CD1c-positive myeloid dendritic cell (primary cell): ENCODE measurements at regions not wholly inside any gene's neighbourhood (a gene's known extent, or its start where the extent isn't known, plus 50 kb on each side); places are given as distances from the start of the nearest gene placed in this dataset.

Experiments used
- DNase-seq: peaks from one replicate; pipeline ENCODE4 v3.0.0-alpha.2; 2016; ENCODE audit errors: extremely low spot score

GRCh38 chr10:128709686-128710085 lies 583.5 kb upstream of the MKI67 start:
- no peak for DNase-seq

GRCh38 chr10:128710098-128710797 lies 584.0 kb upstream of the MKI67 start:
- DNase-seq = no peak

DNA sequence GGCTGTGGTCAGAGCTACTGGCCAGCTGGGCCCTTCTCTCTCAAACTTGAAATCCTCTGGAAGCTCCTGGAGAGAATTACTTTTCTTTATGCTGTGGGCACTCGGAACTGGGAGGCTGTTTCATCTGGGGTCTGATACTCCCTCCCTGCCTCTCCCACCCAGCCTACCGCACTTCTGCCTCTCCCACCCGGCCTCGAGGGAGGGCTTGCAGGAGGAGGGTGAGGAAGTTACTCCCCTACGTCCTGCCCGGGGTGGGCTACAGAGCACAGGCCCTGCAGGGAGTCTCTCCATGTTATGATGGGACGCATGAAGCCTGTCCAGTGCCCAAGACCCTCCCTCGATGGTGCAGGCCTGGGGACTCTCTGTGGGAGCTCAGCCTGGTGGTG lies 584.6 kb upstream of the MKI67 start:
- DNase-seq = no peak

- no peak for DNase-seq
Measured at GRCh38 chr10:128711806-128712205, 585.6 kb upstream of the MKI67 start.

GRCh38 chr10:128712661-128713400 lies 586.6 kb upstream of the MKI67 start:
- no peak for DNase-seq

DNA sequence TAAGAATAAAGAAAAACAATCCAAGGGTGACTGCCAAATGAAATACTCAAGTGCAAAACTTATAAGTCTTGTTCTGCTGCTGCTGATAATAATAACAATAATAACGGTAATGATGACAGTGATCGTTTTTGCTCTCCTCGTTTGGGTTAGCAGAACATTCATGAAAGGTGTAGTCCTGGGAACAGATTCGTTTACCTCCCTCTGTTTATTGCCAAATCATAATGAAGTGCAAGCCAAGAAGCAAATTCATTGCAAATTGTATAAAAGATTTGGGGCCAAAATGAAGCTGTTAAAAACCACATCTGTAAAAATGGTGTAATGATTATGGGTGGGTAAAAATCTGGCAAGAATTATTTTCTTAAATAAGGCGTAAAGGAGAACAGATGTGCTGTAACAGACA lies 587.2 kb upstream of the MKI67 start:
- DNase-seq = no peak

DNA sequence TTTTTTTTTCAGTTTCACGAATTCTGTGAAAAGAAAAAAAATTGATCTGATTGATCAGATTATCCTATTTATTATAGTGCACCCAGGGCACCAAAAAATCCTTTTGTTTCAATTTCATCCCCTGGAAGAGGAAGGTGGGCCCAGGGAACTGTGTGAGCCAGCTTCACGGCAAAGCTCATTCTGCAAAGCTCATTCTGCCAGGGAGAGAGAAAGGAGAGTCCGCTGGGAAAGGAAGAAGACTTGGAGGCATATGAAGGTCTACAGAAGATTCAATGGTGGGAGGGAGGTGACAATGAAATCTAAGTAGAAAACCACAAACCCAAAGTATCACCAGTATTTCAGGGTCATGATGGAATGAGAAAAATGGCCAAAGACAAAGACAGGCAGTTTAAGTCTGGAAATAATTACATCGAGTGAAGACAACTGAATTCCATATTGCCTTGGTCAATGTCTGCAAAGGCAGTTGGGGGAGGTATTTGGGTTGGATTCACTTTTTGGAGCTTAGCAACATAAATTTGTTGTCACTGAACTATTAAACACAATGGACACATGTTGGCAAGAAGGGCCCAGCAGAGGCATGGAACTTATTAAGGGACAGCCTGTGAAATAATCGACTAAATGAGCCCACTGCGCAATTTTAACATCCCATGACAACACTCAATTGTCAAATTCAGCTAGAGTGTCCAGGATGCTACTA lies 587.8 kb upstream of the MKI67 start:
- no peak for DNase-seq

DNA sequence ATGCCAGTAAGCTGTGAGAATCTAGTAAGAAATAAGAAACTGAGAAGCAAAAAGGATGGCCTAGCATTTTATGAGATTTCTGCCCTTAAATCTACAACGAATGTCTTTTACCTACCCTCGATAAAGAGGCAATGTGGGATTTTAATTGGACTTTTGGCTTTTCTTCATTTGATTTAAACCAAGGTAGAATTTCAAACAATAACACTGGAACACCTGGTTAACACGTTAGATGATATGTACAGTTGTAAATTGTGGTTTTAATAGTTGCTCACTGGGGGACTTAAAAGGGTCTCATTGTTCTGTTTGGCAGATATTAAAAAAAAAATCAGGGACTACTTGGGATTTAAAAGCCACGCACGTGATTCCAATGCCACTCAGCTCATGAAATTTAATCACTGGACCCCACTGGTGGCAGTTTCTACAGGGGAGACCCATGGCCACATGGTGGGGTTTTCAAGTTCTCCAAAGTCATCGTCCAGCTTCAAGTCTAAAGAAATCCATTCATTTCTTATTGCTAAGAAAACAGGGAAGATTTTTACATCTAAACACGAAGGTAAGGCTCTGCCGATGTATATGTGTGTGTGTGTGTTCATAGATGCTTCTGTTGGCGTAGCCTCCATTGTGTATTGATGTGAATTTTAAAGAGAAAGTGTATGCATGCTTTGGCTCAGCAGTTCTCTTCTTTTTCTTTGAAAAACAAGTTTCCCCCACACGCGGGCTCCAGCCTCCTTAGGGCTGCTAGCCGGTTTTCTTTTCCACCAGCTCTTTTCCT lies 588.6 kb upstream of the MKI67 start:
- no peak for DNase-seq

- no peak for DNase-seq
Measured at GRCh38 chr10:128716181-128716580, 590.0 kb upstream of the MKI67 start.

DNA sequence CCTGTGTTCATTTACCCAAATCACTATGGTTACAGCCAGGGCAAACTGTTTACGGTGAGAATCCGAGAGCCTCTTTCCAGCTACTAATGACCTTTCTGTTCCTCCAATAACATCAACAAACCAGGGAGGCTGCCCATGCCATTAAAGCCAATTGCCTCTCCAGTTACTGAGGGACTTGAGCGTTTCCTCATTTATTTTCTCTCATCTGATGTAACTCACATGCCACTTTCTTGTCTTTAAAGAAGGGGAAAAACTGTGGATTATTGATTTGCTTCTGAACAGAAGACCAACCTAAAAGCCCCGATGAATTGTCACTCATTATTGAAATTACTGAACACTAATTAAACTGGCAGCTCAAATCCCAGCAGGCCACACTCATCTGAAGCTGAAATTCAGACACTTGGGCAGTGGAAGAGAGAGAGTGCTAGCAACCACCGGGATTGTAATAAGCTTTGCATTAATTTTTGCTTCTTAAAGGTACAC lies 595.8 kb upstream of the MKI67 start:
- DNase-seq = no peak

- no peak for DNase-seq
Measured at GRCh38 chr10:128722947-128723346, 596.7 kb upstream of the MKI67 start.

- no peak for DNase-seq
Measured at GRCh38 chr10:128723631-128724205, 597.5 kb upstream of the MKI67 start.

DNA sequence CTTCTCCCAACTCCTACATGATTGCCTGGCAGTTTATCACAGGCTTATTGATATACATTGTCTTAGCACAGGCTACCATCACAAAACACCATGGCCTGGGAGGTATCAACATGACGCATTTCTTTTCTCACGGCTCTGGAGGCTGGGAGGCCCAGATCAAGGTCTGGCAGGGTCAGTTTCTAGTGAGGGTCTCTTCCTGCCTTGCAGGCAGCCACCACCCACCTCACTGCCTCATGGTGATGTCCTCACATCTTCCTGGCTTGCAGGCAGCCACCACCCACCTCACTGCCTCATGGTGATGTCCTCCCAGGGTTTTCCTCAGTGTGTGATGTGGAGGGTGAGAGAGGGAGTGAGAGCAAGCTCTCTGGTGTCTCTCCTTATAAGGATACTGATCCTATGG lies 599.3 kb upstream of the MKI67 start:
- DNase-seq = no peak

- DNase-seq = no peak
Measured at GRCh38 chr10:128727114-128727513, 600.9 kb upstream of the MKI67 start.

GRCh38 chr10:128729910-128730420 lies 603.7 kb upstream of the MKI67 start:
- DNase-seq = no peak

- no peak for DNase-seq
Measured at GRCh38 chr10:128730922-128731321, 604.7 kb upstream of the MKI67 start.

GRCh38 chr10:128734161-128734560 lies 607.9 kb upstream of the MKI67 start:
- DNase-seq = no peak

- DNase-seq = no peak
Measured at GRCh38 chr10:128734734-128735133, 608.5 kb upstream of the MKI67 start.

DNA sequence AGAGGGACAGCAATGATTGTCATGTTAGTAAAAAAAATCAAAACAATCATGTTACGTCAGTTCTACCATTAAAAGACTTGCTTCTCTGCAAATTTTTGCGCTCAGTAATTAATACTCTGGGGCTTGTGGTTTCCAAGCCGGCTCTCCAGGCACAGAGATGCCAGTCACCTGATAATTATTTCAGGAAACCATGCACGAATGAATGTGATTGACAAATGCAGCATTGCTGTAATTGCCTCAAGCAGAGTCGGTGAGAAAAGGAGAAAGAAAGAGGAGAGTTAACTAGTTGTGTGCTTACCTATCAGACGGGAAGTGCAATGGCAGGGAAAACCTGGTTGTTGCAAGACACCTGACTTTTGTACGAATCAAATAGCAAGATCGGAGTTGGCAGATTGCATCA lies 609.8 kb upstream of the MKI67 start:
- DNase-seq = no peak

- DNase-seq = no peak
Measured at GRCh38 chr10:128738386-128738915, 612.2 kb upstream of the MKI67 start.

- DNase-seq = no peak
Measured at GRCh38 chr10:128739930-128740329, 613.7 kb upstream of the MKI67 start.
